Panc1 (cell line): ENCODE measurements at regions not wholly inside any gene's neighbourhood (a gene's known extent, or its start where the extent isn't known, plus 50 kb on each side); places are given as distances from the start of the nearest gene placed in this dataset.
"Not testable (repeated sequence)": the region's sequence is repeated elsewhere in the genome, so short reads cannot be mapped to it uniquely, and the experiment has no call there.

Source experiments
- POLR2AphosphoS5 ChIP-seq: IDR thresholded peaks from 2 replicates; pipeline ENCODE4 v1.6.1; 2012; ENCODE audit warnings: mild to moderate bottlenecking, low read depth, low read length, moderate library complexity
- TCF7L2 ChIP-seq: IDR thresholded peaks from 2 replicates; pipeline ENCODE4 v1.6.1; 2011; ENCODE audit warnings: mild to moderate bottlenecking, low read depth, low read length, inconsistent platforms
- TF ChIP-seq, protein P1 (sequence below), 2 experiments: IDR thresholded peaks; 2 replicates each; pipeline ENCODE4 v1.6.1; 2011 to 2012; ENCODE audit warnings: low read depth in 2 of 2, control low read depth in 1 of 2, low read length in 1 of 2, mild to moderate bottlenecking in 1 of 2, moderate library complexity in 1 of 2; ENCODE audit not compliant: insufficient read depth in 1 of 2
- TF ChIP-seq, protein P2 (sequence below): fragments of 450-650 bp; IDR thresholded peaks from 2 replicates; pipeline ENCODE4 v1.5.1; 2017; ENCODE audit warnings: mild to moderate bottlenecking

DNA sequence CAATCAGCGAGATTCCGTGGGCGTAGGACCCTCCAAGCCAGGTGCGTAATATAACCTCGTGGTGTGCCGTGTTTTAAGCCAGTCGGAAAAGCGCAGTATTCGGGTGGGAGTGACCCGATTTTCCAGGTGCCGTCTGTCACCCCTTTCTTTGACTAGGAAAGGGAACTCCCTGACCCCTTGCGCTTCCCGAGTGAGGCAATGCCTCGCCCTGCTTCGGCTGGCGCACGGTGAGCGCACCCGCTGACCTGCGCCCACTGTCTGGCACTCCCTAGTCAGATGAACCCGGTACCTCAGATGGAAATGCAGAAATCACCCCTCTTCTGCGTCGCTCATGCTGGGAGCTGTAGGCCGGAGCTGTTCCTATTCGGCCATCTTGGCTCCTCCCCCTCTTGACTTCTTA, 352.6 kb upstream of the GHITM start:
- TF ChIP-seq, protein P1, sequence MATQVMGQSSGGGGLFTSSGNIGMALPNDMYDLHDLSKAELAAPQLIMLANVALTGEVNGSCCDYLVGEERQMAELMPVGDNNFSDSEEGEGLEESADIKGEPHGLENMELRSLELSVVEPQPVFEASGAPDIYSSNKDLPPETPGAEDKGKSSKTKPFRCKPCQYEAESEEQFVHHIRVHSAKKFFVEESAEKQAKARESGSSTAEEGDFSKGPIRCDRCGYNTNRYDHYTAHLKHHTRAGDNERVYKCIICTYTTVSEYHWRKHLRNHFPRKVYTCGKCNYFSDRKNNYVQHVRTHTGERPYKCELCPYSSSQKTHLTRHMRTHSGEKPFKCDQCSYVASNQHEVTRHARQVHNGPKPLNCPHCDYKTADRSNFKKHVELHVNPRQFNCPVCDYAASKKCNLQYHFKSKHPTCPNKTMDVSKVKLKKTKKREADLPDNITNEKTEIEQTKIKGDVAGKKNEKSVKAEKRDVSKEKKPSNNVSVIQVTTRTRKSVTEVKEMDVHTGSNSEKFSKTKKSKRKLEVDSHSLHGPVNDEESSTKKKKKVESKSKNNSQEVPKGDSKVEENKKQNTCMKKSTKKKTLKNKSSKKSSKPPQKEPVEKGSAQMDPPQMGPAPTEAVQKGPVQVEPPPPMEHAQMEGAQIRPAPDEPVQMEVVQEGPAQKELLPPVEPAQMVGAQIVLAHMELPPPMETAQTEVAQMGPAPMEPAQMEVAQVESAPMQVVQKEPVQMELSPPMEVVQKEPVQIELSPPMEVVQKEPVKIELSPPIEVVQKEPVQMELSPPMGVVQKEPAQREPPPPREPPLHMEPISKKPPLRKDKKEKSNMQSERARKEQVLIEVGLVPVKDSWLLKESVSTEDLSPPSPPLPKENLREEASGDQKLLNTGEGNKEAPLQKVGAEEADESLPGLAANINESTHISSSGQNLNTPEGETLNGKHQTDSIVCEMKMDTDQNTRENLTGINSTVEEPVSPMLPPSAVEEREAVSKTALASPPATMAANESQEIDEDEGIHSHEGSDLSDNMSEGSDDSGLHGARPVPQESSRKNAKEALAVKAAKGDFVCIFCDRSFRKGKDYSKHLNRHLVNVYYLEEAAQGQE (IDR thresholded peaks at IDR 0.05; ENCODE audit: insufficient read depth in 1 of 2, low read depth in 2 of 2, low read length in 1 of 2), result not testable (repeated sequence)
- TF ChIP-seq, protein P2, sequence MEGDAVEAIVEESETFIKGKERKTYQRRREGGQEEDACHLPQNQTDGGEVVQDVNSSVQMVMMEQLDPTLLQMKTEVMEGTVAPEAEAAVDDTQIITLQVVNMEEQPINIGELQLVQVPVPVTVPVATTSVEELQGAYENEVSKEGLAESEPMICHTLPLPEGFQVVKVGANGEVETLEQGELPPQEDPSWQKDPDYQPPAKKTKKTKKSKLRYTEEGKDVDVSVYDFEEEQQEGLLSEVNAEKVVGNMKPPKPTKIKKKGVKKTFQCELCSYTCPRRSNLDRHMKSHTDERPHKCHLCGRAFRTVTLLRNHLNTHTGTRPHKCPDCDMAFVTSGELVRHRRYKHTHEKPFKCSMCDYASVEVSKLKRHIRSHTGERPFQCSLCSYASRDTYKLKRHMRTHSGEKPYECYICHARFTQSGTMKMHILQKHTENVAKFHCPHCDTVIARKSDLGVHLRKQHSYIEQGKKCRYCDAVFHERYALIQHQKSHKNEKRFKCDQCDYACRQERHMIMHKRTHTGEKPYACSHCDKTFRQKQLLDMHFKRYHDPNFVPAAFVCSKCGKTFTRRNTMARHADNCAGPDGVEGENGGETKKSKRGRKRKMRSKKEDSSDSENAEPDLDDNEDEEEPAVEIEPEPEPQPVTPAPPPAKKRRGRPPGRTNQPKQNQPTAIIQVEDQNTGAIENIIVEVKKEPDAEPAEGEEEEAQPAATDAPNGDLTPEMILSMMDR, result not testable (repeated sequence)
- not testable (repeated sequence) for TF ChIP-seq POLR2AphosphoS5, TCF7L2
